AG09309 (cell line): ENCODE measurements at regions not wholly inside any gene's neighbourhood (a gene's known extent, or its start where the extent isn't known, plus 50 kb on each side); places are given as distances from the start of the nearest gene placed in this dataset.

Experiments
- DNase-seq: peaks from one replicate; pipeline ENCODE4 v3.0.0-alpha.2; 2010; ENCODE audit warnings: low read depth
- H3K4me3 ChIP-seq: 2 replicates; pipeline ENCODE4 v1.5.1; 2011; ENCODE audit warnings: mild to moderate bottlenecking, low read depth, low read length, moderate library complexity; ENCODE audit not compliant: control insufficient read depth
- CTCF ChIP-seq: IDR thresholded peaks from 2 replicates; pipeline ENCODE4 v1.5.1; 2011; ENCODE audit warnings: mild to moderate bottlenecking, low read depth, low read length, inconsistent platforms; ENCODE audit not compliant: insufficient read depth, control insufficient read depth; ENCODE audit errors: missing control alignments

- TF ChIP-seq CTCF, result no peak
- no peak for DNase-seq
- H3K4me3 ChIP-seq, result no peak overlapping the region
These were observed 873.8 kb downstream of the GLUD2 start for GRCh38 chrX:121921258-121921657.

- no peak for DNase-seq
- TF ChIP-seq CTCF, result no peak
- no peak overlapping the region for H3K4me3 ChIP-seq
These were observed 884.2 kb downstream of the GLUD2 start for GRCh38 chrX:121931567-121931966.

- TF ChIP-seq CTCF, result no peak
- DNase-seq, result no peak
- no peak overlapping the region for H3K4me3 ChIP-seq
These were observed 885.3 kb downstream of the GLUD2 start for GRCh38 chrX:121932688-121933087.

- no peak overlapping the region for H3K4me3 ChIP-seq
- TF ChIP-seq CTCF, result no peak
- DNase-seq, result no peak
These were observed 901.8 kb downstream of the GLUD2 start for GRCh38 chrX:121949041-121949760.

- TF ChIP-seq CTCF, result no peak
- no peak for DNase-seq
- no peak overlapping the region for H3K4me3 ChIP-seq
These were observed 911.5 kb downstream of the GLUD2 start for GRCh38 chrX:121958886-121959285.

GRCh38 chrX:121975671-121976070 is 928.3 kb downstream of the GLUD2 start:
- no peak for TF ChIP-seq CTCF

More at GRCh38 chrX:121975671-121976070, 928.3 kb downstream of the GLUD2 start:
- DNase-seq, result no peak
- no peak overlapping the region for H3K4me3 ChIP-seq
